Superior temporal gyrus (tissue), 1 donor: ENCODE measurements at regions not wholly inside any gene's neighbourhood (a gene's known extent, or its start where the extent isn't known, plus 50 kb on each side); places are given as distances from the start of the nearest gene placed in this dataset.
"Not testable (repeated sequence)": the region's sequence is repeated elsewhere in the genome, so short reads cannot be mapped to it uniquely, and the experiment has no call there.

Experiments
- DNase-seq: peaks from one replicate; pipeline ENCODE4 v3.0.0-alpha.2; 2016; ENCODE audit errors: extremely low spot score

DNA sequence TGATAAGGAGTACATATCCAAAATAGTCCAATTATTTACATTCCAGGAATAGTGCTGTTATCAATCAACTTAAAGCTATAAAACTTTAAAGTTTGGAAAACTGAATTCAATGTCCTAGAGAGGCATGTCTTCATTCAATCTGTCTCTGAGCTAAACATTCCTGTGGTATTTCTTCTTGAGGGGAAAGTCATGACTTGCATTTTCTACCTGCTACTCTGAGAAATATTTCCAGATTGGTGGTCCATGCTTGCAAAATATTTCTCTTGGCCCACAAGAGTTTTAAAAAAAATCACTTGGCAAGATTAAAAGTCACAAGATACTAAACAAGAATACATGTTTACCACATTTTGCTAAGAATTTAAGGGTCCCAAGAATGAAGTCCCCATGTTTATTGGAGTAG, 63.6 kb upstream of the HGF start:
- DNase-seq = no peak

DNA sequence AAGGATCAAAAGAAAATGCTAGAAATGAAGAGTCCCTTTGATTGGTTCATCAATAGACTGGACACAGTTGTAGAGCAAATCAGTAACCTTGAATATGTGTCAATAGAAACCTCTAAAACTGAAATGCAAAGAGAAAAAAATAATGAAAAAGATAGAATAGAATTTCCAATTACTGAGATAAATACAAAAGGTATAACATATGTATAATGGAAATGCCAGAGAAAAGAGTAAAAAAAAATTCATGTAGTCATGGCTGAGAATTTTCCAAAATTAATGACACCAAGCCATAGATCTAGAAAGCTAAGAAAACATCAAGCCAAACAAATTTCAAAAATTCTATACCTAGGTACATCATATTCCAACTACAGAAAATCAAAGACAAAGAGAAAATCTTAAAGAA, 62.0 kb upstream of the HGF start:
- DNase-seq = no peak

DNA sequence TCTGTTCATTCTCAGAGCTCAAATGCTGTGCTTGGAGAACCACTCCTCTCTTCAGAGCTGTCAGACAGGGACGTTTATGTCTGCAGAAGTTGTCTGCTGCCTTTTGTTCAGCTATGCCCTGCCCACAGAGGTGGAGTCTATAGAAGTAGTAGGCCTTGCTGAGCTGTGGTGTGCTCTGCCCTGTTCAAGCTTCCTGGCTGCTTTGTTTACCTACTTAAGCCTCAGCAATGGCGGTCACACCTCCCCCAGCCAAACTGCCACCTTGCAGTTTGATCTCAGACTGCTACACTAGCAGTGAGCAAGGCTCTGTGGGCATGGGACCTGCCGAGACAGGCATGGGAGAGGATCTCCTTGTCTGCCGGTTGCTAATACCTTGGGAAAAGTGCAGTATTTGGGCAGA, 59.7 kb upstream of the HGF start:
- DNase-seq = not testable (repeated sequence)

DNA sequence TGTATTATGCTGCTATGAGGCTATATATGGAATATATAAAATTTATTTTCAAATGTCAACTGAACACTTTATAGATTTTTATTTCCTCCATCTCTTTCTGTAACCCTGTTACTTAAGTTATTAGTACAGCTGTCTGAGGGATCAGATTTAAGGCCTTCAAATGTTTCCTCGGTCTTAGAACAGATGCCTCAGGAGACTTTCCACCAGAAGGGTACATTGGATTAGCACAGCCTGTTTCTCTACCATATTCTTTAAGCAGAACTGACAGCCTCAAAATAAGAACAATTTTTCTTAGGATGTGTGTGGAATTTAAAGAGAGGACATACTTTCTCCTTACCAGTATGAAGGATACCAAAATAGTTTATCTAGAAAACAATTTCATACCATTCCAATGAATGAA, 53.0 kb upstream of the HGF start:
- DNase-seq = no peak

DNA sequence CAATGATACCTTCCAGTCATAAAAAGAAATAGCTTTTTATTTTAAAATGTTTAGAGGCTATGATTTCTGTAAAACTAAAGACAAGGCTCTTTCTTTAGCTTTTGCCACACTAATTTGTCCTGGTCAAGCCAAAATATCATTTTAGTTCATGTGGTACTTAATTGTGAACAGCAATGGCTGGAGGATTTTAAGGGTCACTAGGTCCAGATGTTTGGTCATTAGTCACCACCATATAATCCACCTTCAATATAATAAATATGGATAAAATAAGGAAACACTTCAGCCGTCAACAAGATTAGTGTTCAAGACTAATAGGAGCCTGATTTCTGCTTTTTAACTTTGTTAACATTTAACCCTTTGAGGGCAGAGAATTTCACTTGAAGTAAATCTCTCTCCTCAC, 50.0 kb upstream of the HGF start:
- DNase-seq = no peak
